HCT116 (cell line): ENCODE measurements at regions not wholly inside any gene's neighbourhood (a gene's known extent, or its start where the extent isn't known, plus 50 kb on each side); places are given as distances from the start of the nearest gene placed in this dataset.

ENCODE experiments used
- POLR2A ChIP-seq: IDR thresholded peaks from 2 replicates; pipeline ENCODE4 v1.7.0; 2011; ENCODE audit warnings: borderline replicate concordance; ENCODE audit not compliant: insufficient read depth, insufficient read length; ENCODE audit errors: extremely low read depth
- YY1 ChIP-seq: IDR thresholded peaks from 2 replicates; pipeline ENCODE4 v1.6.1; 2011; ENCODE audit warnings: low read length, low read depth, moderate library complexity, mild to moderate bottlenecking; ENCODE audit not compliant: insufficient replicate concordance; ENCODE audit errors: extremely low read depth
- TF ChIP-seq, protein P1 (sequence below), 3 experiments: fragments of 200-600 bp in 1 of 3; sonication (generic) in 1 of 3; IDR thresholded peaks in 2 of 3; conservative IDR thresholded peaks in 1 of 3; 2 replicates each; pipeline ENCODE4 v1.5.1; 2012 to 2017; ENCODE audit warnings: low read depth in 2 of 3, low read length in 2 of 3, antibody characterized with exemption in 1 of 3, borderline replicate concordance in 1 of 3, control low read depth in 1 of 3, mild to moderate bottlenecking in 1 of 3, mixed read lengths in 1 of 3, mixed run types in 1 of 3, moderate library complexity in 1 of 3; ENCODE audit not compliant: insufficient read depth in 1 of 3

- TF ChIP-seq POLR2A (no peak), YY1 (no peak)
- TF ChIP-seq, protein P1, sequence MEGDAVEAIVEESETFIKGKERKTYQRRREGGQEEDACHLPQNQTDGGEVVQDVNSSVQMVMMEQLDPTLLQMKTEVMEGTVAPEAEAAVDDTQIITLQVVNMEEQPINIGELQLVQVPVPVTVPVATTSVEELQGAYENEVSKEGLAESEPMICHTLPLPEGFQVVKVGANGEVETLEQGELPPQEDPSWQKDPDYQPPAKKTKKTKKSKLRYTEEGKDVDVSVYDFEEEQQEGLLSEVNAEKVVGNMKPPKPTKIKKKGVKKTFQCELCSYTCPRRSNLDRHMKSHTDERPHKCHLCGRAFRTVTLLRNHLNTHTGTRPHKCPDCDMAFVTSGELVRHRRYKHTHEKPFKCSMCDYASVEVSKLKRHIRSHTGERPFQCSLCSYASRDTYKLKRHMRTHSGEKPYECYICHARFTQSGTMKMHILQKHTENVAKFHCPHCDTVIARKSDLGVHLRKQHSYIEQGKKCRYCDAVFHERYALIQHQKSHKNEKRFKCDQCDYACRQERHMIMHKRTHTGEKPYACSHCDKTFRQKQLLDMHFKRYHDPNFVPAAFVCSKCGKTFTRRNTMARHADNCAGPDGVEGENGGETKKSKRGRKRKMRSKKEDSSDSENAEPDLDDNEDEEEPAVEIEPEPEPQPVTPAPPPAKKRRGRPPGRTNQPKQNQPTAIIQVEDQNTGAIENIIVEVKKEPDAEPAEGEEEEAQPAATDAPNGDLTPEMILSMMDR (IDR thresholded peaks at IDR 0.05 in 2 of 3, conservative IDR thresholded peaks at IDR 0.05 in 1 of 3; ENCODE audit: borderline replicate concordance in 1 of 3, insufficient read depth in 1 of 3, low read depth in 2 of 3, low read length in 2 of 3): no peak
Observed at GRCh38 chr16:80344570-80344969, 196.2 kb upstream of the DYNLRB2 start.
